OCI-LY1 (cell line): ENCODE measurements at regions not wholly inside any gene's neighbourhood (a gene's known extent, or its start where the extent isn't known, plus 50 kb on each side); places are given as distances from the start of the nearest gene placed in this dataset.

Source experiments
- H2AFZ ChIP-seq: fragments of 200-600 bp; sonication (generic), shearing (Covaris generic); 2 replicates; pipeline ENCODE4 v1.6.0; 2014; ENCODE audit warnings: antibody characterized with exemption, mild to moderate bottlenecking, low read length
- H3F3A ChIP-seq: fragments of 200-600 bp; sonication (generic), shearing (Covaris generic); 2 replicates; pipeline ENCODE4 v1.6.0; 2014; ENCODE audit warnings: mild to moderate bottlenecking, antibody characterized with exemption, low read length, moderate library complexity; ENCODE audit not compliant: insufficient read depth
- H3K27ac ChIP-seq: fragments of 200-600 bp; sonication (generic); 2 replicates; pipeline ENCODE4 v1.5.1; 2014; ENCODE audit warnings: low read length, mixed run types, mild to moderate bottlenecking, low read depth; ENCODE audit not compliant: poor library complexity, severe bottlenecking
- H3K27me3 ChIP-seq: fragments of 200-600 bp; sonication (generic); 2 replicates; pipeline ENCODE4 v1.6.0; 2014; ENCODE audit warnings: antibody characterized with exemption, mild to moderate bottlenecking, low read length, moderate library complexity; ENCODE audit not compliant: insufficient read depth
- H3K36me3 ChIP-seq: fragments of 200-600 bp; sonication (generic); 2 replicates; pipeline ENCODE4 v1.6.1; 2014; ENCODE audit warnings: mild to moderate bottlenecking, antibody characterized with exemption, low read length, moderate library complexity, mixed read lengths; ENCODE audit not compliant: insufficient read depth
- H3K4me1 ChIP-seq: fragments of 200-600 bp; sonication (generic); 2 replicates; pipeline ENCODE4 v1.5.1; 2014; ENCODE audit warnings: mild to moderate bottlenecking, low read length, moderate library complexity; ENCODE audit not compliant: insufficient read depth, severe bottlenecking
- H3K4me2 ChIP-seq: fragments of 200-600 bp; sonication (generic), shearing (Covaris generic); 2 replicates; pipeline ENCODE4 v1.6.1; 2014; ENCODE audit warnings: low read length
- H3K4me3 ChIP-seq: fragments of 200-600 bp; sonication (generic); 2 replicates; pipeline ENCODE4 v1.5.1; 2014; ENCODE audit warnings: low read length, low read depth, mild to moderate bottlenecking, mixed read lengths; ENCODE audit not compliant: poor library complexity, severe bottlenecking
- H3K79me2 ChIP-seq: fragments of 200-600 bp; shearing (Covaris generic); 2 replicates; pipeline ENCODE4 v1.6.1; 2016; ENCODE audit warnings: mixed run types, low read length, mixed read lengths; ENCODE audit not compliant: insufficient read depth
- H3K9ac ChIP-seq: fragments of 200-600 bp; sonication (generic), shearing (Covaris generic); 2 replicates; pipeline ENCODE4 v1.6.1; 2014; ENCODE audit warnings: mild to moderate bottlenecking, low read length, mixed read lengths
- H3K9me2 ChIP-seq: fragments of 200-600 bp; sonication (generic), shearing (Covaris generic); 2 replicates; pipeline ENCODE4 v1.6.1; 2014; ENCODE audit warnings: low read depth, mild to moderate bottlenecking, low read length, mixed read lengths
- H3K9me3 ChIP-seq: fragments of 200-600 bp; shearing (Covaris generic); 2 replicates; pipeline ENCODE4 v1.6.1; 2014; ENCODE audit warnings: low read length, mixed read lengths
- H4K20me1 ChIP-seq: fragments of 200-600 bp; sonication (generic), shearing (Covaris generic); 2 replicates; pipeline ENCODE4 v1.6.0; 2016; ENCODE audit warnings: mild to moderate bottlenecking, low read length; ENCODE audit not compliant: insufficient read depth
- EZH2 ChIP-seq: fragments of 200-600 bp; sonication (generic), shearing (Covaris generic); IDR thresholded peaks from 2 replicates; pipeline ENCODE4 v1.8.0; 2017; ENCODE audit warnings: borderline replicate concordance, mixed run types, mild to moderate bottlenecking, antibody characterized with exemption, low read length, moderate library complexity, mixed read lengths
- TF ChIP-seq, protein P1 (sequence below): fragments of 200-600 bp; sonication (generic), shearing (Covaris generic); IDR thresholded peaks from 2 replicates; pipeline ENCODE4 v1.5.1; 2017; ENCODE audit warnings: mild to moderate bottlenecking, antibody characterized with exemption, low read length, moderate library complexity, mixed read lengths

DNA sequence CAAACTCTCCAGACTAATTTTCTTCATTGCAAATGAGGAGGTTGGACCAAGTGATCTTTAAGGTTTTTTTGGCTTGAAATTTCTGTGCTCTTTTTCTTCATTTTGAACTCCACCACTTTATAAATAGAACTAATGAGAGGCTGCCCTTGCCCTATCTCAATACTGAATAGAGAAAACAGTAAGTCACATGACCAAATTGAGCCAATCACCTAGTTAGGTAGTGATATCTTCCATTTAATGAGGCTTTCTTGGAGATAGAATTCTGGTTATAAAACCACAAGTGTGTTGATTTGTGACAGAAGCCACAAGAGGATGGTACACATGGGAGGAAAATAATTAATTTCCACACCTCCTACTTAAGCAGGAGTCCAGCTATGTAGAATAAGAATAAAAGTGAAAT is 263.4 kb upstream of the SNX7 start:
- Histone ChIP-seq H3K36me3 (no peaks in the 10 kb centered on the region), H3K79me2 (no peaks in the 10 kb centered on the region), H3K27ac (no peak overlapping the region), H3K9ac (no peak overlapping the region), H3K4me1 (no peaks in the 10 kb centered on the region), H3K4me2 (no peak overlapping the region), H3K9me3 (no peaks in the 10 kb centered on the region), H3K4me3 (no peak overlapping the region), H3K27me3 (no peaks in the 10 kb centered on the region), H3K9me2 (no peaks in the 10 kb centered on the region), H4K20me1 (no peaks in the 10 kb centered on the region), H3F3A (no peaks in the 10 kb centered on the region), H2AFZ (no peak overlapping the region)
- TF ChIP-seq EZH2 = no peak
- TF ChIP-seq, protein P1, sequence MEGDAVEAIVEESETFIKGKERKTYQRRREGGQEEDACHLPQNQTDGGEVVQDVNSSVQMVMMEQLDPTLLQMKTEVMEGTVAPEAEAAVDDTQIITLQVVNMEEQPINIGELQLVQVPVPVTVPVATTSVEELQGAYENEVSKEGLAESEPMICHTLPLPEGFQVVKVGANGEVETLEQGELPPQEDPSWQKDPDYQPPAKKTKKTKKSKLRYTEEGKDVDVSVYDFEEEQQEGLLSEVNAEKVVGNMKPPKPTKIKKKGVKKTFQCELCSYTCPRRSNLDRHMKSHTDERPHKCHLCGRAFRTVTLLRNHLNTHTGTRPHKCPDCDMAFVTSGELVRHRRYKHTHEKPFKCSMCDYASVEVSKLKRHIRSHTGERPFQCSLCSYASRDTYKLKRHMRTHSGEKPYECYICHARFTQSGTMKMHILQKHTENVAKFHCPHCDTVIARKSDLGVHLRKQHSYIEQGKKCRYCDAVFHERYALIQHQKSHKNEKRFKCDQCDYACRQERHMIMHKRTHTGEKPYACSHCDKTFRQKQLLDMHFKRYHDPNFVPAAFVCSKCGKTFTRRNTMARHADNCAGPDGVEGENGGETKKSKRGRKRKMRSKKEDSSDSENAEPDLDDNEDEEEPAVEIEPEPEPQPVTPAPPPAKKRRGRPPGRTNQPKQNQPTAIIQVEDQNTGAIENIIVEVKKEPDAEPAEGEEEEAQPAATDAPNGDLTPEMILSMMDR = no peak

DNA sequence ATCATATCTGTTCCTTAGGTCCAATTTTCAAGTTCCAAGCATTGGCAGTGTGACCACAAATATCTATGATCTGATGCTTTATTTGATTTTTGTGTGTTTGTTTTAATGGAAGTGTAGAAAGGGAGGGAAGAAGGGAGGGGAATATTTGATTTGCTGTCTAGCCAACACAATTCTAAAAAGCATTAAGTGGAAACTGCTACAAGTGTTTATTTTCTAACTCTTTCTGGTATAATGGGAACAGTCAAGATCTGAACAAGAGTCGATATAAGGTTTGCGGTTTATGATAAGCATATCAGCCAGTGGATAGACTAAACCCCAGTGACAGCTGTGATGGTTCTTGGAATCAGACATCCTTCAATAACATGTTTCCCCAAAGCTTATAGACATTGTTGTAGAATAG is 267.8 kb upstream of the SNX7 start:
- H3K79me2 ChIP-seq = no peaks in the 10 kb centered on the region
- no peaks in the 10 kb centered on the region for H3K9me3 ChIP-seq
- no peak overlapping the region for H2AFZ ChIP-seq

DNA sequence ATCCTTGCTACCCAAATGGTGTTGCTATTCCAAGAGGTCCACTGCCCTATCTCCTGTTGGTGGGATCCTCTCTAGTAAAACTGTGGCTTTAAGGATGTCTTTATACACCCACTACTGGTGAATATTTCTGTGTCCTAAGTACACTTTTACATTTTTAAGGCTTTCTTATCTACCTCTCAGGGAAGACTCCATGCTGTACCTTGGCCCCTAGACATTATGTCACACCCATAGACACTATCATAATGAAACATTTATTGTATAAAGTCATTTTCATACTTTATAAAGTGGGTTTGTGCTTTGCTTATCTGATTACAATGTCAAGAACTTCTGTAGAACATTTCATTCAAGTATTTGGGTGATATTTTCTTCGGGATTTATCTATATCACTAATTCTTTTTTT is 270.3 kb upstream of the SNX7 start:
- no peak overlapping the region for H2AFZ ChIP-seq

More for the DNA sequence above, 267.8 kb upstream of the SNX7 start:
- Histone ChIP-seq H3K9ac (no peak overlapping the region), H3F3A (no peaks in the 10 kb centered on the region), H3K4me1 (no peaks in the 10 kb centered on the region), H3K9me2 (no peaks in the 10 kb centered on the region), H3K4me2 (no peak overlapping the region), H3K27me3 (no peaks in the 10 kb centered on the region), H4K20me1 (no peaks in the 10 kb centered on the region), H3K36me3 (no peaks in the 10 kb centered on the region), H3K27ac (no peak overlapping the region), H3K4me3 (no peak overlapping the region)
- TF ChIP-seq EZH2 = no peak
- TF ChIP-seq, protein P1 = no peak

More for the DNA sequence above, 270.3 kb upstream of the SNX7 start:
- Histone ChIP-seq H3F3A (no peaks in the 10 kb centered on the region), H3K4me3 (no peak overlapping the region), H3K79me2 (no peaks in the 10 kb centered on the region), H4K20me1 (no peaks in the 10 kb centered on the region), H3K9me2 (no peaks in the 10 kb centered on the region), H3K36me3 (no peaks in the 10 kb centered on the region), H3K27ac (no peak overlapping the region), H3K27me3 (no peaks in the 10 kb centered on the region), H3K9ac (no peak overlapping the region), H3K4me1 (no peaks in the 10 kb centered on the region), H3K4me2 (no peak overlapping the region), H3K9me3 (no peaks in the 10 kb centered on the region)
- TF ChIP-seq, protein P1 = no peak
- no peak for TF ChIP-seq EZH2
